A673 (cell line): ENCODE measurements at regions not wholly inside any gene's neighbourhood (a gene's known extent, or its start where the extent isn't known, plus 50 kb on each side); places are given as distances from the start of the nearest gene placed in this dataset.

Experiments
- BruUV-seq: library from RNA; stranded (reverse); fragments of 400-500 nt; replicated peaks from 2 replicates; lab custom pipeline; 2021; lab: Mats Ljungman, UMichigan
- CTCF ChIA-PET: fragments of 300-600 bp; sonication (Branson Sonifier 250); formaldehyde crosslinking; loops from one replicate; lab custom pipeline; 2022; ENCODE audit warnings: antibody characterized with exemption; lab: Charles Lee
- POLR2A ChIA-PET: fragments of 300-600 bp; sonication (Branson Sonifier 250); formaldehyde crosslinking; loops from one replicate; lab custom pipeline; 2022; ENCODE audit warnings: antibody characterized with exemption; ENCODE audit not compliant: low non-redundant PET; lab: Charles Lee
- DNase-seq: peaks from one replicate; pipeline ENCODE4 v3.0.0-alpha.2; 2015; ENCODE audit warnings: low spot score
- H3K27ac ChIP-seq: fragments of 200-600 bp; sonication (generic); 2 replicates; pipeline ENCODE4 v1.5.1; 2016; ENCODE audit warnings: mixed run types, low read depth, mild to moderate bottlenecking, mixed read lengths, antibody characterized with exemption, low read length; ENCODE audit not compliant: poor library complexity, severe bottlenecking
- H3K27me3 ChIP-seq: fragments of 200-600 bp; sonication (generic); replicated peaks from 2 replicates; pipeline ENCODE4 v1.6.1; 2017; ENCODE audit warnings: mixed run types, low read depth, mild to moderate bottlenecking, mixed read lengths, antibody characterized with exemption, low read length; ENCODE audit not compliant: insufficient read depth, poor library complexity
- H3K36me3 ChIP-seq: fragments of 200-600 bp; sonication (generic); 2 replicates; pipeline ENCODE4 v1.6.1; 2016; ENCODE audit warnings: mixed run types, mild to moderate bottlenecking, mixed read lengths, antibody characterized with exemption, low read length; ENCODE audit not compliant: insufficient read depth, poor library complexity, severe bottlenecking
- H3K4me1 ChIP-seq: fragments of 200-600 bp; sonication (generic); 2 replicates; pipeline ENCODE4 v1.6.1; 2017; ENCODE audit warnings: mixed run types, mild to moderate bottlenecking, mixed read lengths, antibody characterized with exemption, low read length; ENCODE audit not compliant: insufficient read depth, poor library complexity, severe bottlenecking
- H3K4me3 ChIP-seq: fragments of 200-600 bp; sonication (generic); 2 replicates; pipeline ENCODE4 v1.5.1; 2016; ENCODE audit warnings: low read depth, mixed run types, mild to moderate bottlenecking, mixed read lengths, low read length; ENCODE audit not compliant: poor library complexity, severe bottlenecking
- H3K9me3 ChIP-seq: fragments of 200-600 bp; sonication (generic); 2 replicates; pipeline ENCODE4 v1.6.1; 2016; ENCODE audit warnings: mixed run types, low read depth, mild to moderate bottlenecking, mixed read lengths, antibody characterized with exemption, low read length; ENCODE audit not compliant: poor library complexity, severe bottlenecking
- CTCF ChIP-seq: fragments of 300-800, 200-600 bp; sonication (generic); conservative IDR thresholded peaks from 2 replicates; pipeline ENCODE4 v1.5.1; 2017; ENCODE audit warnings: low read depth, mild to moderate bottlenecking, antibody characterized with exemption, low read length, moderate library complexity, mixed read lengths
- EZH2 ChIP-seq: fragments of 200-600 bp; sonication (generic); IDR thresholded peaks from 2 replicates; pipeline ENCODE4 v1.6.1; 2017; ENCODE audit warnings: borderline replicate concordance, low read depth, mild to moderate bottlenecking, mixed read lengths, antibody characterized with exemption, low read length; ENCODE audit not compliant: poor library complexity, severe bottlenecking
- intact Hi-C: fragments of 100-400 bp; cut with micrococcal nuclease; formaldehyde crosslinking; loops from one replicate; pipeline ENCODE4 v1.10.0; 2022; ENCODE audit not compliant: unreplicated experiment

GRCh38 chrX:134180601-134181274, 56.2 kb upstream of the CCDC160 start:
- Histone ChIP-seq H3K36me3 (no peaks in the 10 kb centered on the region), H3K4me1 (no peaks in the 10 kb centered on the region), H3K27ac (no peak overlapping the region), H3K27me3 (peaks cover 57% of the 10 kb centered on the region), H3K4me3 (no peak overlapping the region), H3K9me3 (no peaks in the 10 kb centered on the region)
- ChIA-PET POLR2A (no interaction called here), CTCF (no interaction called here)
- intact Hi-C loops: no loop called here
- DNase-seq: no peak
- TF ChIP-seq CTCF (no peak), EZH2 (no peak)
- no TSS peak for BruUV-seq

GRCh38 chrX:134181275-134181660, 55.7 kb upstream of the CCDC160 start:
- TF ChIP-seq CTCF: no peak
- TF ChIP-seq EZH2: no peak
- Histone ChIP-seq H3K27ac (no peak overlapping the region), H3K4me3 (no peak overlapping the region), H3K27me3 (peaks cover 56% of the 10 kb centered on the region), H3K4me1 (no peaks in the 10 kb centered on the region), H3K36me3 (no peaks in the 10 kb centered on the region), H3K9me3 (no peaks in the 10 kb centered on the region)
- POLR2A ChIA-PET: no interaction called here
- CTCF ChIA-PET: no interaction called here
- intact Hi-C loops: no loop called here
- no TSS peak for BruUV-seq
- no peak for DNase-seq

GRCh38 chrX:134183665-134184064, 53.3 kb upstream of the CCDC160 start:
- BruUV-seq: no TSS peak
- POLR2A ChIA-PET: no interaction called here
- intact Hi-C loops: no loop called here

More at GRCh38 chrX:134183665-134184064, 53.3 kb upstream of the CCDC160 start:
- H3K27ac ChIP-seq: no peak overlapping the region
- no peak for TF ChIP-seq EZH2
- TF ChIP-seq CTCF: no peak
- H3K9me3 ChIP-seq: no peaks in the 10 kb centered on the region
- no peak for DNase-seq
- no peaks in the 10 kb centered on the region for H3K4me1 ChIP-seq
- no peak overlapping the region for H3K4me3 ChIP-seq
- CTCF ChIA-PET: no interaction called here
- H3K27me3 ChIP-seq: peaks cover 32% of the 10 kb centered on the region
- no peaks in the 10 kb centered on the region for H3K36me3 ChIP-seq
